ENCODE measurements at regions not wholly inside any gene's neighbourhood (a gene's known extent, or its start where the extent isn't known, plus 50 kb on each side); places are given as distances from the start of the nearest gene placed in this dataset.

DNA sequence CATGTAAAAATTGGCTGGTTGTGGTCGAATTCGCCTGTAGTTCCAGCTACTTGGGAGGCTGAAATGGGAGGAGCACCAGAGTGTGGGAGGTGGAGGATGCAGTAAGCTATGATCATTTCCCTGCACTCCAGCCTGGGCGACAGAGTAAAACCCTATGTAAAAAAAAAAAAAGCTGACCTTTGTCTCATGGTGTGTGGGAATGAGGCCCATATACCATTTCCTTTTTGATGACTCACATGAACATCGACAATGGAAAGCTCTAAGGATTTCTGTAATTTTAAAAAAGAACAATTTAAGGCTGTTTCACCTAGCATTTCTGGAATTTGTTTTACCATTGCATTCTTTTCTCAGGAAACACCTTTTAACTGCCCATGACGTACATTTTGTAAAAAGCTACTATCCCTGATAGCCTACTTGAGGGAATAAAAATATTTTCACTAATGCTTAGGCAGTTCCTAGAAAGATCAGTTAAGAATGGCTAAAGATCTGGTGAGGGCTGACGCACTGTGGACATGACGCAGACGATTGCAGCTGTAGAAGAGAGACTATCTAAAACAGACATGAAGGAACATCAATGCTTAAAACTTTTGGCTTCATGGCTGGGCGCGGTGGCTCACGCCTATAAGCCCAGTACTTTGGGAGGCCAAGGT, 400.6 kb upstream of the IGFBP3 start:
- TF ChIP-seq, protein P1, sequence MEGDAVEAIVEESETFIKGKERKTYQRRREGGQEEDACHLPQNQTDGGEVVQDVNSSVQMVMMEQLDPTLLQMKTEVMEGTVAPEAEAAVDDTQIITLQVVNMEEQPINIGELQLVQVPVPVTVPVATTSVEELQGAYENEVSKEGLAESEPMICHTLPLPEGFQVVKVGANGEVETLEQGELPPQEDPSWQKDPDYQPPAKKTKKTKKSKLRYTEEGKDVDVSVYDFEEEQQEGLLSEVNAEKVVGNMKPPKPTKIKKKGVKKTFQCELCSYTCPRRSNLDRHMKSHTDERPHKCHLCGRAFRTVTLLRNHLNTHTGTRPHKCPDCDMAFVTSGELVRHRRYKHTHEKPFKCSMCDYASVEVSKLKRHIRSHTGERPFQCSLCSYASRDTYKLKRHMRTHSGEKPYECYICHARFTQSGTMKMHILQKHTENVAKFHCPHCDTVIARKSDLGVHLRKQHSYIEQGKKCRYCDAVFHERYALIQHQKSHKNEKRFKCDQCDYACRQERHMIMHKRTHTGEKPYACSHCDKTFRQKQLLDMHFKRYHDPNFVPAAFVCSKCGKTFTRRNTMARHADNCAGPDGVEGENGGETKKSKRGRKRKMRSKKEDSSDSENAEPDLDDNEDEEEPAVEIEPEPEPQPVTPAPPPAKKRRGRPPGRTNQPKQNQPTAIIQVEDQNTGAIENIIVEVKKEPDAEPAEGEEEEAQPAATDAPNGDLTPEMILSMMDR (conservative IDR thresholded peaks at IDR 0.05; ENCODE audit: low read length), result no peak
- no peak for TF ChIP-seq EZH2phosphoT487 (IDR thresholded peaks at IDR 0.05; ENCODE audit: borderline replicate concordance)
